Mesendoderm (in vitro differentiated cells): ENCODE measurements at regions not wholly inside any gene's neighbourhood (a gene's known extent, or its start where the extent isn't known, plus 50 kb on each side); places are given as distances from the start of the nearest gene placed in this dataset.

Experiments used
- DNase-seq: peaks from one replicate; pipeline ENCODE4 v3.0.0; 2013
- H2AK5ac ChIP-seq: 2 replicates; pipeline ENCODE4 v1.6.1; 2013; ENCODE audit warnings: low read length, inconsistent platforms
- H2BK120ac ChIP-seq: 2 replicates; pipeline ENCODE4 v1.6.1; 2013; ENCODE audit warnings: low read depth, mild to moderate bottlenecking, low read length, moderate library complexity, mixed read lengths
- H2BK15ac ChIP-seq: replicated peaks from 2 replicates; pipeline ENCODE4 v1.6.1; 2013; ENCODE audit warnings: low read depth, mild to moderate bottlenecking, moderate library complexity
- H2BK5ac ChIP-seq: 2 replicates; pipeline ENCODE4 v1.6.1; 2013; ENCODE audit warnings: low read length, inconsistent platforms
- H3K18ac ChIP-seq: 2 replicates; pipeline ENCODE4 v1.6.1; 2013; ENCODE audit warnings: mild to moderate bottlenecking, low read length, mixed read lengths
- H3K23ac ChIP-seq: one replicate; pipeline ENCODE4 v1.6.1; 2013; ENCODE audit warnings: low read length
- H3K27ac ChIP-seq: 2 replicates; pipeline ENCODE4 v1.5.1; 2013; ENCODE audit warnings: low read depth, mild to moderate bottlenecking, inconsistent platforms, low read length, moderate library complexity
- H3K27me3 ChIP-seq: 2 replicates; pipeline ENCODE4 v1.6.1; 2013; ENCODE audit warnings: low read length, control low read depth, mild to moderate bottlenecking, inconsistent platforms; ENCODE audit not compliant: insufficient read depth, poor library complexity
- H3K36me3 ChIP-seq: 2 replicates; pipeline ENCODE4 v1.6.1; 2013; ENCODE audit warnings: low read length, inconsistent platforms; ENCODE audit not compliant: control insufficient read depth, insufficient read depth
- H3K4ac ChIP-seq: one replicate; pipeline ENCODE4 v1.6.1; 2013; ENCODE audit warnings: low read depth, mild to moderate bottlenecking, low read length, moderate library complexity
- H3K4me1 ChIP-seq: 2 replicates; pipeline ENCODE4 v1.6.1; 2013; ENCODE audit warnings: low read depth, low read length, inconsistent platforms; ENCODE audit not compliant: control insufficient read depth
- H3K4me2 ChIP-seq: 2 replicates; pipeline ENCODE4 v1.6.1; 2013; ENCODE audit warnings: low read length
- H3K4me3 ChIP-seq: 2 replicates; pipeline ENCODE4 v1.5.1; 2013; ENCODE audit warnings: mild to moderate bottlenecking, low read length
- H3K56ac ChIP-seq: one replicate; pipeline ENCODE4 v1.6.1; 2013; ENCODE audit warnings: low read length
- H3K79me1 ChIP-seq: 2 replicates; pipeline ENCODE4 v1.6.1; 2013; ENCODE audit warnings: low read length, inconsistent platforms
- H3K79me2 ChIP-seq: 2 replicates; pipeline ENCODE4 v1.6.1; 2013; ENCODE audit warnings: mild to moderate bottlenecking, low read length; ENCODE audit not compliant: control insufficient read depth, insufficient read depth
- H3K9ac ChIP-seq: 2 replicates; pipeline ENCODE4 v1.6.1; 2013; ENCODE audit warnings: low read length, inconsistent platforms
- H4K5ac ChIP-seq: one replicate; pipeline ENCODE4 v1.6.1; 2013; ENCODE audit warnings: low read length
- H4K8ac ChIP-seq: one replicate; pipeline ENCODE4 v1.6.1; 2013; ENCODE audit warnings: low read depth, mild to moderate bottlenecking, control low read depth, low read length, moderate library complexity
- WGBS: extraction: QIAGEN DNeasy Blood & Tissue Kit; methylation state at CpG from one replicate; pipeline ENCODE4 v1.1.7; 2013; ENCODE audit warnings: low lambda C conversion rate, missing lambda C conversion rate; ENCODE audit not compliant: insufficient coverage; ENCODE audit errors: extremely low coverage; 5-methylcytosine and 5-hydroxymethylcytosine counted together

GRCh38 chr12:78695749-78696148 lies 168.8 kb upstream of the SYT1 start:
- H3K79me2 ChIP-seq, result no peaks in the 10 kb centered on the region
- H3K23ac ChIP-seq, result no peak overlapping the region
- WGBS, result no CpG with 5 or more reads among the region's 2 CpGs
- H3K4me2 ChIP-seq, result no peak overlapping the region
- no peak overlapping the region for H2BK15ac ChIP-seq
- H2BK5ac ChIP-seq, result no peak overlapping the region
- H2AK5ac ChIP-seq, result no peak overlapping the region
- no peak overlapping the region for H4K8ac ChIP-seq
- H3K27ac ChIP-seq, result no peak overlapping the region
- no peak for DNase-seq
- H2BK120ac ChIP-seq, result no peak overlapping the region
- no peak overlapping the region for H4K5ac ChIP-seq
- H3K56ac ChIP-seq, result no peak overlapping the region
- H3K4me1 ChIP-seq, result no peaks in the 10 kb centered on the region
- H3K27me3 ChIP-seq, result no peaks in the 10 kb centered on the region
- H3K4ac ChIP-seq, result no peak overlapping the region
- H3K9ac ChIP-seq, result no peak overlapping the region
- no peaks in the 10 kb centered on the region for H3K79me1 ChIP-seq
- H3K18ac ChIP-seq, result no peak overlapping the region
- H3K4me3 ChIP-seq, result no peak overlapping the region
- H3K36me3 ChIP-seq, result no peaks in the 10 kb centered on the region

- no peaks in the 10 kb centered on the region for H3K79me2 ChIP-seq
- no peak overlapping the region for H3K56ac ChIP-seq
- H2BK15ac ChIP-seq, result no peak overlapping the region
- no peak overlapping the region for H2BK5ac ChIP-seq
- no peak overlapping the region for H3K4me2 ChIP-seq
- no peak overlapping the region for H3K9ac ChIP-seq
- H4K8ac ChIP-seq, result no peak overlapping the region
- no peak overlapping the region for H3K18ac ChIP-seq
- H3K4me1 ChIP-seq, result no peaks in the 10 kb centered on the region
- H4K5ac ChIP-seq, result no peak overlapping the region
- no peak overlapping the region for H3K27ac ChIP-seq
- DNase-seq, result no peak
- no peak overlapping the region for H2AK5ac ChIP-seq
- H3K27me3 ChIP-seq, result no peaks in the 10 kb centered on the region
- no peaks in the 10 kb centered on the region for H3K36me3 ChIP-seq
- no peak overlapping the region for H2BK120ac ChIP-seq
- H3K4ac ChIP-seq, result no peak overlapping the region
- H3K4me3 ChIP-seq, result no peak overlapping the region
- WGBS, result no CpG with 5 or more reads among the region's 2 CpGs
- H3K79me1 ChIP-seq, result no peaks in the 10 kb centered on the region
- H3K23ac ChIP-seq, result no peak overlapping the region
Observed at GRCh38 chr12:78696267-78696666, 168.3 kb upstream of the SYT1 start.

- Histone ChIP-seq H3K4me2 (no peak overlapping the region), H3K27ac (no peak overlapping the region), H2BK15ac (no peak overlapping the region), H2AK5ac (no peak overlapping the region), H4K5ac (no peak overlapping the region), H3K4me1 (no peaks in the 10 kb centered on the region), H3K79me1 (no peaks in the 10 kb centered on the region), H3K79me2 (no peaks in the 10 kb centered on the region), H3K18ac (no peak overlapping the region), H3K56ac (no peak overlapping the region), H3K36me3 (no peaks in the 10 kb centered on the region), H3K9ac (no peak overlapping the region), H3K4ac (no peak overlapping the region), H3K23ac (no peak overlapping the region), H2BK120ac (no peak overlapping the region), H2BK5ac (no peak overlapping the region), H3K4me3 (no peak overlapping the region), H3K27me3 (no peaks in the 10 kb centered on the region), H4K8ac (no peak overlapping the region)
- WGBS, result no CpG with 5 or more reads among the region's 2 CpGs
- DNase-seq, result no peak
Observed at GRCh38 chr12:78697817-78698415, 166.7 kb upstream of the SYT1 start.

- H3K4me2 ChIP-seq, result no peak overlapping the region
- H4K5ac ChIP-seq, result no peak overlapping the region
- no peaks in the 10 kb centered on the region for H3K79me1 ChIP-seq
- H2BK15ac ChIP-seq, result no peak overlapping the region
- no peak overlapping the region for H3K9ac ChIP-seq
- no peak for DNase-seq
- no peaks in the 10 kb centered on the region for H3K36me3 ChIP-seq
- no peak overlapping the region for H3K56ac ChIP-seq
- H2BK120ac ChIP-seq, result no peak overlapping the region
- H3K27ac ChIP-seq, result no peak overlapping the region
- H3K4me3 ChIP-seq, result no peak overlapping the region
- H3K4ac ChIP-seq, result no peak overlapping the region
- no peaks in the 10 kb centered on the region for H3K79me2 ChIP-seq
- no peak overlapping the region for H2AK5ac ChIP-seq
- H4K8ac ChIP-seq, result no peak overlapping the region
- no peak overlapping the region for H2BK5ac ChIP-seq
- H3K23ac ChIP-seq, result no peak overlapping the region
- WGBS, result no CpG with 5 or more reads among the region's 1 CpG
- H3K18ac ChIP-seq, result no peak overlapping the region
- no peaks in the 10 kb centered on the region for H3K27me3 ChIP-seq
- no peaks in the 10 kb centered on the region for H3K4me1 ChIP-seq
Observed at GRCh38 chr12:78698747-78699146, 165.8 kb upstream of the SYT1 start.

- no CpG with 5 or more reads among the region's 3 CpGs for whole genome bisulfite sequencing
- H2AK5ac ChIP-seq, result no peak overlapping the region
- no peak overlapping the region for H2BK5ac ChIP-seq
Observed at GRCh38 chr12:78700565-78700964, 164.0 kb upstream of the SYT1 start.

GRCh38 chr12:78703820-78704525 lies 160.6 kb upstream of the SYT1 start:
- Histone ChIP-seq H3K27me3 (no peaks in the 10 kb centered on the region), H3K4me1 (no peaks in the 10 kb centered on the region), H3K36me3 (no peaks in the 10 kb centered on the region), H3K18ac (no peak overlapping the region), H3K4ac (no peak overlapping the region), H3K4me3 (no peak overlapping the region), H2BK15ac (no peak overlapping the region), H3K79me2 (no peaks in the 10 kb centered on the region), H2AK5ac (no peak overlapping the region), H3K9ac (no peak overlapping the region), H3K4me2 (no peak overlapping the region), H4K8ac (no peak overlapping the region), H3K79me1 (no peaks in the 10 kb centered on the region), H3K56ac (no peak overlapping the region), H3K27ac (no peak overlapping the region), H4K5ac (no peak overlapping the region), H3K23ac (no peak overlapping the region), H2BK5ac (no peak overlapping the region), H2BK120ac (no peak overlapping the region)
- DNase-seq, result peak; percentile 79
- WGBS, result no CpG with 5 or more reads among the region's 3 CpGs

More at GRCh38 chr12:78700565-78700964, 164.0 kb upstream of the SYT1 start:
- no peak overlapping the region for H4K5ac ChIP-seq
- no peak overlapping the region for H3K4ac ChIP-seq
- DNase-seq, result no peak
- H3K79me1 ChIP-seq, result no peaks in the 10 kb centered on the region
- no peak overlapping the region for H2BK15ac ChIP-seq
- no peak overlapping the region for H3K9ac ChIP-seq
- H3K27ac ChIP-seq, result no peak overlapping the region
- H3K27me3 ChIP-seq, result no peaks in the 10 kb centered on the region
- H2BK120ac ChIP-seq, result no peak overlapping the region
- no peak overlapping the region for H3K23ac ChIP-seq
- no peak overlapping the region for H3K18ac ChIP-seq
- no peaks in the 10 kb centered on the region for H3K79me2 ChIP-seq
- H3K4me1 ChIP-seq, result no peaks in the 10 kb centered on the region
- no peak overlapping the region for H3K4me3 ChIP-seq
- H3K36me3 ChIP-seq, result no peaks in the 10 kb centered on the region
- H3K4me2 ChIP-seq, result no peak overlapping the region
- H3K56ac ChIP-seq, result no peak overlapping the region
- H4K8ac ChIP-seq, result no peak overlapping the region
